GM23248 (cell line): ENCODE measurements at regions not wholly inside any gene's neighbourhood (a gene's known extent, or its start where the extent isn't known, plus 50 kb on each side); places are given as distances from the start of the nearest gene placed in this dataset.

Experiments used
- DNase-seq: peaks from one replicate; pipeline ENCODE4 v3.0.0-alpha.2; 2015
- H2AFZ ChIP-seq: fragments of 200-600 bp; sonication (generic); 2 replicates; pipeline ENCODE4 v1.6.1; 2016; ENCODE audit warnings: antibody characterized with exemption
- H3F3A ChIP-seq: fragments of 200-600 bp; sonication (generic); 2 replicates; pipeline ENCODE4 v1.6.1; 2016; ENCODE audit warnings: mild to moderate bottlenecking, antibody characterized with exemption, mixed run types; ENCODE audit not compliant: insufficient read depth
- H3K27ac ChIP-seq: fragments of 200-600 bp; sonication (generic); 2 replicates; pipeline ENCODE4 v1.5.1; 2016; ENCODE audit warnings: mild to moderate bottlenecking
- H3K27me3 ChIP-seq: fragments of 200-600 bp; sonication (generic); replicated peaks from 2 replicates; pipeline ENCODE4 v1.6.1; 2016; ENCODE audit warnings: mild to moderate bottlenecking; ENCODE audit not compliant: insufficient read depth
- H3K36me3 ChIP-seq: fragments of 200-600 bp; sonication (generic); 2 replicates; pipeline ENCODE4 v1.6.1; 2016; ENCODE audit warnings: low read depth, mild to moderate bottlenecking
- H3K4me1 ChIP-seq: fragments of 200-600 bp; sonication (generic); 2 replicates; pipeline ENCODE4 v1.6.1; 2016; ENCODE audit warnings: mild to moderate bottlenecking; ENCODE audit not compliant: insufficient read depth
- H3K4me2 ChIP-seq: fragments of 200-600 bp; sonication (generic); one replicate; pipeline ENCODE4 v1.6.1; 2016; ENCODE audit warnings: mild to moderate bottlenecking; ENCODE audit not compliant: unreplicated experiment
- H3K4me3 ChIP-seq: fragments of 200-600 bp; sonication (generic); 2 replicates; pipeline ENCODE4 v1.5.1; 2016; ENCODE audit warnings: mild to moderate bottlenecking
- H3K79me2 ChIP-seq: fragments of 200-600 bp; sonication (generic); 2 replicates; pipeline ENCODE4 v1.6.1; 2016; ENCODE audit warnings: mild to moderate bottlenecking; ENCODE audit not compliant: insufficient read depth
- H3K9ac ChIP-seq: fragments of 200-600 bp; sonication (generic); 2 replicates; pipeline ENCODE4 v1.6.1; 2016; ENCODE audit warnings: mild to moderate bottlenecking
- H3K9me2 ChIP-seq: fragments of 200-600 bp; sonication (generic); 2 replicates; pipeline ENCODE4 v1.6.1; 2016; ENCODE audit warnings: mixed run types, mild to moderate bottlenecking, moderate library complexity; ENCODE audit not compliant: insufficient read depth
- H3K9me3 ChIP-seq: fragments of 200-600 bp; sonication (generic); one replicate; pipeline ENCODE4 v1.6.1; 2017; ENCODE audit warnings: low read depth
- H4K20me1 ChIP-seq: fragments of 200-600 bp; sonication (generic); 2 replicates; pipeline ENCODE4 v1.6.0; 2016; ENCODE audit not compliant: insufficient read depth
- EZH2 ChIP-seq: fragments of 200-600 bp; sonication (generic); IDR thresholded peaks from 2 replicates; pipeline ENCODE4 v1.6.1; 2018; ENCODE audit warnings: antibody characterized with exemption, mild to moderate bottlenecking; ENCODE audit not compliant: insufficient read depth, poor library complexity, severe bottlenecking
- EZH2phosphoT487 ChIP-seq: fragments of 200-600 bp; sonication (generic); IDR thresholded peaks from 2 replicates; pipeline ENCODE4 v1.6.1; 2018; ENCODE audit warnings: antibody characterized with exemption, moderate library complexity, mild to moderate bottlenecking, low read depth; ENCODE audit not compliant: insufficient read depth
- in situ Hi-C: fragments of 300-500 bp; cut with MboI; formaldehyde crosslinking; loops from 2 replicates; pipeline ENCODE4 v1.15.0; 2020

GRCh38 chrY:20686674-20687073, 69.2 kb upstream of the RPS4Y2 start:
- Histone ChIP-seq H3K27me3 (no peaks in the 10 kb centered on the region), H3F3A (no peaks in the 10 kb centered on the region), H3K9me2 (no peaks in the 10 kb centered on the region), H3K4me1 (no peaks in the 10 kb centered on the region), H3K9ac (no peak overlapping the region), H4K20me1 (no peaks in the 10 kb centered on the region), H3K36me3 (no peaks in the 10 kb centered on the region), H3K4me3 (no peak overlapping the region), H3K27ac (no peak overlapping the region), H3K79me2 (no peaks in the 10 kb centered on the region), H2AFZ (no peak overlapping the region), H3K4me2 (no peak overlapping the region), H3K9me3 (no peaks in the 10 kb centered on the region)
- in situ Hi-C loops, result no loop called here
- DNase-seq, result no peak
- no peak for TF ChIP-seq EZH2phosphoT487
- TF ChIP-seq EZH2, result no peak
